H1 (cell line): ENCODE measurements at regions not wholly inside any gene's neighbourhood (a gene's known extent, or its start where the extent isn't known, plus 50 kb on each side); places are given as distances from the start of the nearest gene placed in this dataset.

Experiments
- CTCF ChIA-PET: fragments of 300-600 bp; sonication (Branson Sonifier 250); formaldehyde crosslinking; loops from one replicate; lab custom pipeline; 2021; ENCODE audit not compliant: partially characterized antibody; lab: Charles Lee
- POLR2A ChIA-PET: fragments of 300-600 bp; sonication (Branson Sonifier 250); formaldehyde crosslinking; loops from one replicate; lab custom pipeline; 2021; ENCODE audit warnings: inconsistent platforms; ENCODE audit not compliant: partially characterized antibody; lab: Charles Lee
- DNase-seq, 2 experiments: peaks; one replicate each; pipeline versions ENCODE4 v3.0.0 to v3.0.0-alpha.2; 2010 to 2022; ENCODE audit warnings: low spot score in 2 of 2, low read depth in 1 of 2, mixed read lengths in 1 of 2
- FAIRE-seq: peaks from 2 replicates; lab custom pipeline; 2011; peaks lifted over from hg19 to GRCh38; lab: Jason Lieb, UNC
- H2AFZ ChIP-seq: 2 replicates; pipeline ENCODE4 v1.8.1; 2012; ENCODE audit warnings: low read length, inconsistent platforms
- H2AK5ac ChIP-seq: 2 replicates; pipeline ENCODE4 v1.6.1; 2013; ENCODE audit warnings: low read depth, low read length
- H2BK120ac ChIP-seq: replicated peaks from 2 replicates; pipeline ENCODE3; 2013; ENCODE audit warnings: low read depth, low read length, inconsistent platforms
- H2BK12ac ChIP-seq: 2 replicates; pipeline ENCODE4 v1.6.1; 2013; ENCODE audit warnings: low read depth, low read length
- H2BK15ac ChIP-seq: 2 replicates; pipeline ENCODE4 v1.6.1; 2013; ENCODE audit warnings: low read length
- H2BK20ac ChIP-seq: 2 replicates; pipeline ENCODE4 v1.6.1; 2013; ENCODE audit warnings: low read length
- H2BK5ac ChIP-seq: 2 replicates; pipeline ENCODE4 v1.6.1; 2013; ENCODE audit warnings: low read depth, low read length
- H3K14ac ChIP-seq: 2 replicates; pipeline ENCODE4 v1.6.1; 2013; ENCODE audit warnings: inconsistent platforms; ENCODE audit not compliant: insufficient read length
- H3K18ac ChIP-seq: 2 replicates; pipeline ENCODE4 v1.6.1; 2013; ENCODE audit warnings: low read length; ENCODE audit errors: extremely low read depth
- H3K23ac ChIP-seq: 2 replicates; pipeline ENCODE4 v1.6.1; 2013; ENCODE audit warnings: inconsistent platforms; ENCODE audit not compliant: insufficient read length
- H3K23me2 ChIP-seq: 2 replicates; pipeline ENCODE4 v1.6.1; 2013; ENCODE audit warnings: low read depth, low read length
- H3K27ac ChIP-seq: 2 replicates; pipeline ENCODE4 v1.6.1; 2011; ENCODE audit warnings: low read depth, low read length, inconsistent platforms
- H3K27me3 ChIP-seq, 4 experiments: replicated peaks in 1 of 4; 1 replicate in 1 of 4; 2 replicates in 3 of 4; pipeline versions ENCODE4 v1.6.1 to v1.8.1; 2011 to 2013; ENCODE audit warnings: low read length in 3 of 4, mild to moderate bottlenecking in 3 of 4, inconsistent platforms in 2 of 4, mixed read lengths in 2 of 4, moderate library complexity in 1 of 4; ENCODE audit not compliant: control insufficient read depth in 3 of 4, insufficient read depth in 3 of 4; ENCODE audit errors: extremely low read depth in 1 of 4
- H3K36me3 ChIP-seq, 4 experiments: 2 replicates each; pipeline versions ENCODE4 v1.6.1 to v1.8.1; 2011 to 2013; ENCODE audit warnings: mild to moderate bottlenecking in 4 of 4, low read length in 3 of 4, moderate library complexity in 2 of 4, control low read depth in 1 of 4, inconsistent platforms in 1 of 4; ENCODE audit not compliant: insufficient read depth in 4 of 4, control insufficient read depth in 2 of 4
- H3K4ac ChIP-seq: replicated peaks from 2 replicates; pipeline ENCODE3; 2013; ENCODE audit warnings: low read length, low read depth, mixed read lengths, inconsistent platforms; ENCODE audit not compliant: insufficient read length
- H3K4me1 ChIP-seq, 4 experiments: replicated peaks in 1 of 4; 1 replicate in 1 of 4; 2 replicates in 3 of 4; pipeline versions ENCODE4 v1.6.1 to v1.8.1; 2011 to 2013; ENCODE audit warnings: low read length in 3 of 4, inconsistent platforms in 2 of 4, mixed read lengths in 1 of 4; ENCODE audit not compliant: insufficient read depth in 4 of 4, control insufficient read depth in 3 of 4
- H3K4me2 ChIP-seq, 2 experiments: 2 replicates each; pipeline versions ENCODE4 v1.6.1 to v1.8.1; 2011 to 2013; ENCODE audit warnings: low read depth in 2 of 2, low read length in 2 of 2, control low read depth in 1 of 2, inconsistent platforms in 1 of 2, mild to moderate bottlenecking in 1 of 2; ENCODE audit not compliant: insufficient read depth in 1 of 2
- H3K4me3 ChIP-seq, 4 experiments: fragments of 200-600, 300-600 bp in 1 of 4; sonication (generic), shearing (Covaris generic), sonication (Bioruptor Twin) in 1 of 4; 2 replicates each; pipeline versions ENCODE4 v1.5.1 to v1.8.1; 2011 to 2016; ENCODE audit warnings: low read length in 4 of 4, low read depth in 3 of 4, control low read depth in 2 of 4, inconsistent platforms in 2 of 4, mild to moderate bottlenecking in 2 of 4, mixed read lengths in 1 of 4, moderate library complexity in 1 of 4; ENCODE audit not compliant: insufficient read depth in 2 of 4; ENCODE audit errors: extremely low read depth in 1 of 4
- H3K56ac ChIP-seq: replicated peaks from 2 replicates; pipeline ENCODE3; 2013; ENCODE audit warnings: low read depth, mild to moderate bottlenecking, mixed read lengths, low read length, inconsistent platforms; ENCODE audit not compliant: insufficient read length
- H3K79me1 ChIP-seq: 2 replicates; pipeline ENCODE4 v1.6.1; 2013; ENCODE audit warnings: low read depth, low read length, control low read depth
- H3K79me2 ChIP-seq, 2 experiments: 2 replicates each; pipeline versions ENCODE4 v1.6.1 to v1.8.1; 2012 to 2013; ENCODE audit warnings: low read length in 2 of 2, mild to moderate bottlenecking in 2 of 2, inconsistent platforms in 1 of 2; ENCODE audit not compliant: insufficient read depth in 2 of 2, control insufficient read depth in 1 of 2
- H3K9ac ChIP-seq, 4 experiments: replicated peaks in 1 of 4; 1 replicate in 1 of 4; 2 replicates in 3 of 4; pipeline versions ENCODE4 v1.6.1 to v1.8.1; 2011 to 2013; ENCODE audit warnings: low read depth in 3 of 4, low read length in 3 of 4, control low read depth in 2 of 4, mild to moderate bottlenecking in 2 of 4, moderate library complexity in 2 of 4, inconsistent platforms in 1 of 4; ENCODE audit errors: extremely low read depth in 1 of 4
- H3K9me3 ChIP-seq, 2 experiments: 2 replicates each; pipeline versions ENCODE4 v1.6.1 to v1.8.1; 2012 to 2013; ENCODE audit warnings: mild to moderate bottlenecking in 2 of 2, moderate library complexity in 2 of 2, control low read depth in 1 of 2, inconsistent platforms in 1 of 2, low read depth in 1 of 2, low read length in 1 of 2, mixed read lengths in 1 of 2; ENCODE audit not compliant: insufficient read depth in 2 of 2
- H4K20me1 ChIP-seq, 2 experiments: replicated peaks in 1 of 2; 2 replicates each; pipeline versions ENCODE3 to v1.8.1; 2011 to 2013; ENCODE audit warnings: inconsistent platforms in 2 of 2, low read length in 2 of 2, mild to moderate bottlenecking in 1 of 2; ENCODE audit not compliant: insufficient read depth in 2 of 2, control insufficient read depth in 1 of 2
- H4K5ac ChIP-seq: 2 replicates; pipeline ENCODE4 v1.6.1; 2013; ENCODE audit warnings: low read length, low read depth, mixed read lengths, inconsistent platforms; ENCODE audit not compliant: insufficient read length
- H4K8ac ChIP-seq: 2 replicates; pipeline ENCODE4 v1.8.0; 2013; ENCODE audit warnings: mild to moderate bottlenecking, moderate library complexity, low read length, inconsistent platforms; ENCODE audit not compliant: insufficient read depth; ENCODE audit errors: extremely low read depth
- H4K91ac ChIP-seq: replicated peaks from 2 replicates; pipeline ENCODE3; 2013; ENCODE audit warnings: low read length, mixed read lengths, inconsistent platforms; ENCODE audit not compliant: insufficient read length
- GTF2F1 ChIP-seq: IDR thresholded peaks from 2 replicates; pipeline ENCODE4 v1.6.1; 2012; ENCODE audit warnings: low read depth, low read length, improper control_type of control experiment, borderline replicate concordance
- MAFK ChIP-seq: IDR thresholded peaks from 2 replicates; pipeline ENCODE4 v1.6.1; 2012; ENCODE audit warnings: low read depth, mild to moderate bottlenecking, improper control_type of control experiment, low read length
- PHF8 ChIP-seq: fragments of 200-600 bp; sonication (generic); conservative IDR thresholded peaks from 2 replicates; pipeline ENCODE4 v1.7.1; 2012; ENCODE audit warnings: low read depth, mild to moderate bottlenecking, inconsistent platforms, low read length, moderate library complexity
- SIN3A ChIP-seq, 2 experiments: IDR thresholded peaks in 1 of 2; conservative IDR thresholded peaks in 1 of 2; 2 replicates each; pipeline ENCODE4 v1.6.1; 2011 to 2012; ENCODE audit warnings: low read length in 2 of 2, improper control_type of control experiment in 1 of 2, low read depth in 1 of 2, mild to moderate bottlenecking in 1 of 2
- TAF7 ChIP-seq: optimal IDR thresholded peaks from 2 replicates; pipeline ENCODE3; 2011; ENCODE audit warnings: low read depth, mild to moderate bottlenecking, inconsistent platforms, low read length, moderate library complexity, borderline replicate concordance
- YY1 ChIP-seq: IDR thresholded peaks from 2 replicates; pipeline ENCODE4 v1.6.1; 2011; ENCODE audit warnings: low read depth, mild to moderate bottlenecking, low read length
- WGBS, 2 experiments: shearing (Covaris generic) in 1 of 2; methylation state at CpG; one replicate each; pipeline versions ENCODE4 v1.1.6 to v1.1.7; 2013 to 2015; ENCODE audit warnings: low lambda C conversion rate in 2 of 2, mixed read lengths in 2 of 2, inconsistent platforms in 1 of 2, low coverage in 1 of 2, missing lambda C conversion rate in 1 of 2; ENCODE audit not compliant: insufficient replicate concordance in 2 of 2, insufficient coverage in 1 of 2, insufficient read length in 1 of 2; ENCODE audit errors: extremely low coverage in 1 of 2, missing lambda C conversion rate in 1 of 2; 5-methylcytosine and 5-hydroxymethylcytosine counted together

- 90 to 100% methylated on average over 2 to 5 of the region's 5 CpGs for WGBS, 2 experiments
- Histone ChIP-seq H3K27me3 (no peaks in the 10 kb centered on the region), H4K8ac (no peak overlapping the region), H4K5ac (no peak overlapping the region), H3K27ac (no peak overlapping the region), H3K36me3 (no peaks in the 10 kb centered on the region), H3K23me2 (no peaks in the 10 kb centered on the region), H4K91ac (no peak overlapping the region), H2BK15ac (no peak overlapping the region), H3K4me1 (no peaks in the 10 kb centered on the region), H3K4ac (no peak overlapping the region), H2AK5ac (no peak overlapping the region), H3K14ac (no peak overlapping the region), H3K79me2 (no peaks in the 10 kb centered on the region), H3K23ac (no peak overlapping the region), H3K18ac (no peak overlapping the region), H3K9me3 (no peaks in the 10 kb centered on the region), H3K79me1 (no peaks in the 10 kb centered on the region), H2AFZ (no peak overlapping the region), H3K4me3 (no peak overlapping the region), H2BK120ac (no peak overlapping the region), H2BK20ac (no peak overlapping the region), H3K56ac (no peak overlapping the region), H3K9ac (no peak overlapping the region), H3K4me2 (no peak overlapping the region), H2BK12ac (no peak overlapping the region), H2BK5ac (no peak overlapping the region), H4K20me1 (no peaks in the 10 kb centered on the region)
- DNase-seq (no peak), FAIRE-seq (no peak)
- ChIA-PET POLR2A (no interaction called here), CTCF (no interaction called here)
- no peak for TF ChIP-seq TAF7
- TF ChIP-seq SIN3A (conservative IDR thresholded peaks at IDR 0.05 in 1 of 2, IDR thresholded peaks at IDR 0.05 in 1 of 2; ENCODE audit: low read depth in 1 of 2, low read length in 2 of 2): no peak
- TF ChIP-seq MAFK: no peak
- TF ChIP-seq YY1: no peak
- TF ChIP-seq GTF2F1: no peak
- TF ChIP-seq PHF8: no peak
Measured at GRCh38 chr5:57394421-57395210, 88.0 kb downstream of the ACTBL2 start.
